ENCODE measurements at regions not wholly inside any gene's neighbourhood (a gene's known extent, or its start where the extent isn't known, plus 50 kb on each side); places are given as distances from the start of the nearest gene placed in this dataset.

- no peak overlapping the region for H3K27ac ChIP-seq (ENCODE audit: low read length)
- H3K79me2 ChIP-seq (replicated peaks; ENCODE audit: insufficient read depth, low read length): no peaks in the 10 kb centered on the region
- no peaks in the 10 kb centered on the region for H3K9me2 ChIP-seq (ENCODE audit: insufficient read depth, low read length)
- no peak overlapping the region for H3K9ac ChIP-seq (ENCODE audit: low read length)
- no peaks in the 10 kb centered on the region for H3F3A ChIP-seq (ENCODE audit: insufficient read depth, low read length, poor library complexity, severe bottlenecking)
- H2AFZ ChIP-seq (ENCODE audit: low read depth, low read length): no peak overlapping the region
- H4K20me1 ChIP-seq (ENCODE audit: insufficient read depth): no peaks in the 10 kb centered on the region
- H3K4me2 ChIP-seq (ENCODE audit: low read length): no peak overlapping the region
- H3K4me3 ChIP-seq (ENCODE audit: low read length): no peak overlapping the region
- no peaks in the 10 kb centered on the region for H3K36me3 ChIP-seq (ENCODE audit: insufficient read depth, low read length)
- TF ChIP-seq MXI1 (conservative IDR thresholded peaks at IDR 0.05; ENCODE audit: poor library complexity, severe bottlenecking) (no peak), RAD21 (conservative IDR thresholded peaks at IDR 0.05) (no peak), POLR2AphosphoS5 (IDR thresholded peaks at IDR 0.05) (no peak), EZH2 (IDR thresholded peaks at IDR 0.05; ENCODE audit: borderline replicate concordance, insufficient read depth, low read length, poor library complexity, severe bottlenecking) (no peak), TAF1 (IDR thresholded peaks at IDR 0.05; ENCODE audit: low read depth) (no peak), EP300 (conservative IDR thresholded peaks at IDR 0.05; ENCODE audit: poor library complexity, severe bottlenecking) (no peak), SMC3 (conservative IDR thresholded peaks at IDR 0.05; ENCODE audit: poor library complexity) (no peak), CTCF (IDR thresholded peaks at IDR 0.05; ENCODE audit: poor library complexity, severe bottlenecking) (no peak), REST (IDR thresholded peaks at IDR 0.05; ENCODE audit: borderline replicate concordance) (no peak)
- no peaks in the 10 kb centered on the region for H3K9me3 ChIP-seq (ENCODE audit: low read length)
- H3K27me3 ChIP-seq (ENCODE audit: insufficient read depth, low read depth, low read length): no peaks in the 10 kb centered on the region
Measured at GRCh38 chr2:139048017-139048416, 267.8 kb upstream of the NXPH2 start.

- no peak overlapping the region for H3K4me3 ChIP-seq (ENCODE audit: low read length)
- H3K9ac ChIP-seq (ENCODE audit: low read length): no peak overlapping the region
- no peaks in the 10 kb centered on the region for H3K36me3 ChIP-seq (ENCODE audit: insufficient read depth, low read length)
- H3K9me3 ChIP-seq (ENCODE audit: low read length): no peaks in the 10 kb centered on the region
- H3K79me2 ChIP-seq (replicated peaks; ENCODE audit: insufficient read depth, low read length): no peaks in the 10 kb centered on the region
- no peak for TF ChIP-seq SMC3 (conservative IDR thresholded peaks at IDR 0.05; ENCODE audit: poor library complexity)
- TF ChIP-seq REST (IDR thresholded peaks at IDR 0.05; ENCODE audit: borderline replicate concordance): no peak
- TF ChIP-seq EP300 (conservative IDR thresholded peaks at IDR 0.05; ENCODE audit: poor library complexity, severe bottlenecking): no peak
- no peak for TF ChIP-seq CTCF (IDR thresholded peaks at IDR 0.05; ENCODE audit: poor library complexity, severe bottlenecking)
- no peak for TF ChIP-seq EZH2 (IDR thresholded peaks at IDR 0.05; ENCODE audit: borderline replicate concordance, insufficient read depth, low read length, poor library complexity, severe bottlenecking)
- TF ChIP-seq MXI1 (conservative IDR thresholded peaks at IDR 0.05; ENCODE audit: poor library complexity, severe bottlenecking): no peak
- no peak for TF ChIP-seq RAD21 (conservative IDR thresholded peaks at IDR 0.05)
- TF ChIP-seq POLR2AphosphoS5 (IDR thresholded peaks at IDR 0.05): no peak
- TF ChIP-seq TAF1 (IDR thresholded peaks at IDR 0.05; ENCODE audit: low read depth): no peak
- no peaks in the 10 kb centered on the region for H3F3A ChIP-seq (ENCODE audit: insufficient read depth, low read length, poor library complexity, severe bottlenecking)
- no peak overlapping the region for H2AFZ ChIP-seq (ENCODE audit: low read depth, low read length)
- no peak overlapping the region for H3K27ac ChIP-seq (ENCODE audit: low read length)
- H4K20me1 ChIP-seq (ENCODE audit: insufficient read depth): no peaks in the 10 kb centered on the region
- H3K9me2 ChIP-seq (ENCODE audit: insufficient read depth, low read length): no peaks in the 10 kb centered on the region
- no peak overlapping the region for H3K4me2 ChIP-seq (ENCODE audit: low read length)
- no peaks in the 10 kb centered on the region for H3K27me3 ChIP-seq (ENCODE audit: insufficient read depth, low read depth, low read length)
Measured at GRCh38 chr2:139045524-139045923, 265.3 kb upstream of the NXPH2 start.
